NOMO-1 treated with DMSO at 0.1 percent for 48 hours (cell line): ENCODE measurements at regions not wholly inside any gene's neighbourhood (a gene's known extent, or its start where the extent isn't known, plus 50 kb on each side); places are given as distances from the start of the nearest gene placed in this dataset.
"Not testable (repeated sequence)": the region's sequence is repeated elsewhere in the genome, so short reads cannot be mapped to it uniquely, and the experiment has no call there.

Experiments used
- DNase-seq: peaks from one replicate; lab custom pipeline; 2025; ENCODE audit not compliant: unreplicated experiment; lab: John Stamatoyannopoulos, UW

DNA sequence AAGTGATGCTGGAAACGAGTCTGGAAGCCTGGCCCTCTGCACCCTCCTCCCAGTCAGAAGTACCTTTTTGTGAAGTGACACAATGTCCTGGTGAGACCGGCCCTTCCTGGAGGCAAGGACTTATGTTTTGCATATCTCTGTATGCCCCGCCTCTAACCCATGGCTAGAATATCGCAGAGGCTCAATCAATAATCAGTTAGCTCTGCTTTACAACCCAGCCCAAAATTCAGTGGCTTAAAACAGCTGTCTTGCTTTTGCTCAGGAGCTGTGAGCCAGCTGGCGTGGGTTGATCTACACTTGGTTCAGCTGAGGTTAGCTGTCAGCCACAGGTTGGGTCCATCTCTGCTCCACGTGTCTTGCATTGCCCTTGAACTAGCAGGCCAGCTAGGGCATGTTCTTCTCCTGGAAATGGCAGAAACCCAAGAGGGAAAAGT lies 98.8 kb upstream of the METTL14 start:
- no peak for DNase-seq

DNA sequence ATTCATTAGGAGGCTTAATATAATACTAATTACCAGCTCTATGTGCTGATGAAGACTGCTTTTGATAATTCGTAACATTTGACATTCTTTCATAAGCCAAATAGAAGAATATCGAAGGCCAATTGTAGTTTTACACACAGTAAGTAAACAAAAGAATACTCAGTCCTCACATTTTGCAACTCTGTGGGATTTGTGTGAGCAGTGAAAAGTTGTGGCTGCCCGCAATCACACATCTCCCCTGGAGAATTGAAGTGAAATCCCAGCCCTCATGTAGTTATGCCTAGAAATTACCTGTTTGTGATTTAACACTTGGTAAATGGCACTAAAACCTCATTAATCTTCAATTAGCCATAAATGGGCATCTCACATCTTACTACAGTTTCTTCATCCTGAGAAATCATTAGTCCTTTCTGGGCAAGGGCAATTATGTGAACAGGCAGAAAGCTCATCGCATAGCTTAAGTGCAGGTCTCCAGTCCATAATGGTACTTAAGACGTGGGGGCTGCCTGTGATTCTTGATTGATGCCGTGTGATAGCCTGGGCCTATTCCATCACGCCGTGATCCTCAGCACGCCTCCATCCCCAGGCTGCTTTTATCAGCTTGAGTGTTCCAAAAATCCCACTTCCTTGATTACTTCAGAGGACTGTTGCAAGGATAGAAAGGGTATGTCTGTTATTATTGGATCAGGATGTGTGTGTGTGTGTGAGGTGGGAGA lies 97.9 kb upstream of the METTL14 start:
- DNase-seq = no peak

DNA sequence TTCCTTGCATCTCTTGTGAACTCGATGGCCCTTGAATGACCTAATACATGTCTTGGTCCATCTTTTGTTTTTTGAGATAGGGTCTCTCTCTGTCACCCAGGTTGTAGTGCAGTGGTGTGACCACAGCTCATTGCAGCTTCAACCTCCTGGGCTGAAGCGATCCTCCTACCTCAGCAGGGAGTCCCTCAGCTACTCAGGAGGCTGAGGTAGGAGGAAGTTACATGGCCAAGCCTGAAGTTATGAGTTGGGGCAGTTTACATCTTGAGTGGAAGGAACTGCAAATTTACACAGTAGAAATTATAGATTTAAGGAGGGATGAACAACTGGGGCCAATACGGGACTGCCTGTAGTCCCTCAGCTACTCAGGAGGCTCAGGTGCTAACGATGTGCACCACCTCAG lies 97.2 kb upstream of the METTL14 start:
- no peak for DNase-seq

DNA sequence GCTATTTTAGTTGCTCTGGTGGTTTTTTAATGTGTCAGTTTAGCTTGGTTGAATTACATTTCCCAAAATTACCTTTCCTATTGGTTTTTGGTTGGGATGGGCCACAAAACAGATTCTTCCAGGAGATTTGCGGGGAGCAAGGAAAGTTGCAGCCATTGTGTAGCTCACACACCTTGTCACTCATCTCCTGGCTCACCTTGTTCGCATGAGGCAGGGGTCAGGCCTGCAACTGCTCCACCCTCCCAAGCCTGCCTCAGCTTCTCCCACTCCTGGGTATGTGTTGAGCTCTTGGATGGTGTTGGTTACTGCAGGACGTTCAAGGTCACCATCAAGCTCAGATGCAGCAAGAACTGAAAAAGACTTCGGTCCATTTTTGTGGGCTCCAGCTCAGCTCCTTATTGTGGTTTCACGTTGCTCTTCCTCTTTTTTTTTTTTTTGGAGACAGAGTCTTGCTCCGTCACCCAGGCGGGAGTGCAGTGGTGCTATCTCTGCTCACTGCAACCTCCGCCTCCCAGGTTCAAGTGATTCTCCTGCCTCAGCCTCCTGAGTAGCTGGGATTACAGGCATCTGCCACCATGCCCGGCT lies 95.6 kb upstream of the METTL14 start:
- peak; percentile 55 for DNase-seq

DNA sequence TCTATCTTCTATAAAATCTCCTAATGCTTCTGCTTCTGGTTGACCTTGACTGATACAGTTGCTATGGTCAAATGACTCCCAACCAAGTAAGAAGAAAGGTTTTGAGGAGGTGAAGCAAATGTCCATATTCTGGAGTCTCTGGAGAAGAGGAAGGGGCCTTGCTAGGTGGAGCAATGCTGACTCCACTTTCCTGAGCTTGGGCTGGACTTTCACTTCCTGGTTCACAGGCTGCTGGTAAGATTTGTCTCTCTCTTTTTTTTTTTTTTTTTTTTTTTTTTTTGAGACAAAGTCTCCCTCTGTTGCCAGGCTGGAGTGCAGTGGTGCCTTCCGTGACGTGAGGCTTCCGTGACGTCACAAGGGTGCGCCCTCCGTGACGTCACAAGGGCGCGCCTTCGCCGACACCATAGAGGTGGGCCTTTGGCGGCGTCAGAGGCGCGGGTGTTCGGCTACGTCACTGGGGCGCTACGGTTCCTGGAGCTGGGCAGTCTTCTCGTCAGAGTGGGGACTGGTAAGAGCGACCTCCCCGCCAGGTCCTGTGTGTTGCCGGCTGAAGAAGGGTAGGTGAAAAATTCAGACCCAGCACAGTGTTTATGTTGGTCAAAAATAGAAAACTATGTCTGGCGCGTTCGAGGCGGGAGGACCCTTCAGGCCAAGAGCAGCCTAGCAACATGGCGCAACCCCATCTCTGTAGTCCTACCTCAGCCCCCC lies 93.7 kb upstream of the METTL14 start:
- peak; percentile 91 for DNase-seq

DNA sequence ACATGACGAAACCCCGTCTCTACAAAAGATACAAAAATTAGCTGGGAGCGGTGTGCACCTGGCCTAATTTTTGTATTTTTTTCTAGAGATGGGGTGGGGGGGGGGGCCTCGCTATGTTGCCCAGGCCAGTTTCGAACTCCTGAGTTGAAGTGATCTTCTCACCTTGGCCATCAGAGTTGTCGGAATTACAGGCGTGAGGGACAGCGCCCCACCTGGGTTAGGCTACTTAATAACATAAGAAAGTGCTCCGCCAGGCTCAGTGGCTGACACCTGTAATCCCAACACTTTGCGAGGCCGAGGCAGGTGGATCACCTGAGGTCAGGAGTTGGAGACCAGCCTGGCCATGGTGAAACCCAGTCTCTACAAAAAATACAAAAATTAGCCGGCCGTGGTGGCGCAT lies 92.9 kb upstream of the METTL14 start:
- not testable (repeated sequence) for DNase-seq

DNA sequence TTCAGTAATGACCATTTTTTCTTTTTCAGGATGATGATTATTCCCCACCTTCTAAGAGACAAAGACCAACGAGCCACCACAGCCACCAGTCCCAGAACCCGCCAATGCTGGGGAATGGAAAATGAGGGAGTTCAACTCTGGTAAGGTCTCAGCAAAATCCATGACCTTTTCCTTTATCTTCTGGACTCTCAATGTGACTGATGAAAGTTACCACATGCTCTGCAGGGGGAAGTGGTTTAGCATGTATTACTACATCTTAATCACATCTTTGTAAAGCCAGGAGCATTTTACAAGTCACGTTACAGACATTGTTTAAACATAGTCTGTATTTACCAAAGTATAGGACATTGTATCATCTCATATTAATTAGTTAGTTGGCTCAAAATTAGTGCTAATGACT lies 89.3 kb upstream of the METTL14 start:
- DNase-seq = peak; percentile 18

DNA sequence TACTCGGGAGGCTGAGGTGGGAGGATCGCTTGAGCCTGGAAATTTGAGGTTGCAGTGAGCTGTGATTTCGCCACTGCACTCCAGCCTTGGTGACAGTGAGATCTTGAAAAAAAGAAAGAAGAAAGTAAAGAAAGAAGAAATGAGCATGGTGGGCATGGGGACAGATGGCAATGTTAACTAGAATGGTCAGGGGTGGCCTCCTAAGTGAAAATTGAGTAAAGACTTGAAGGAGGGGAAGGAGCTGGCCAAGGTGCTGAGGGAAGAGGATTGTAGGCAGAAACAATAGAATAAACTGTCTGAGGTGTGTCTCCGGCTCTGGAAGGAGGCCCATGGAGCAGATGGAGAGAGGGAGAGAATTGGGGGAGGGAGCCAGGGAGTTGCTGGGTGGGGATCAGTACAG lies 60.1 kb upstream of the METTL14 start:
- DNase-seq = not testable (repeated sequence)

DNA sequence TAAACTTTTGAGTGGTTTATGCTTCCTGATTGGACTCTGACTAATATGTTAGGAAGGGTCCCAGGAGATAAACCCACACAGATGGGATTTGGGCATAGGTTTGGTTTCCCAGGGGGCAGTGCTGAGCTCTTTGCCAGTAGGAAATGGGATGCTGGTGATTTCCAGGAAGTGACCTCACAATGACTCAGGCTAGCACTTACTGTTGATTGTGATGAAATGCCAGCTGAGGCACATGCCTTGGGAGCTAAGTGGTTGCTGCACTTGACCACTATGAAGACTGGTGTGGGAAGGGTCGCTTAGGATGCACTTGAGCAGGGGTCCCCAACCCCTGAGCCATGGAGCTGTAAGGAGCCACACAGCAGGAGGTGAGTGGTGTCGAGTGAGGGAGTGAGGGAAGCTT lies 55.5 kb upstream of the METTL14 start:
- not testable (repeated sequence) for DNase-seq

DNA sequence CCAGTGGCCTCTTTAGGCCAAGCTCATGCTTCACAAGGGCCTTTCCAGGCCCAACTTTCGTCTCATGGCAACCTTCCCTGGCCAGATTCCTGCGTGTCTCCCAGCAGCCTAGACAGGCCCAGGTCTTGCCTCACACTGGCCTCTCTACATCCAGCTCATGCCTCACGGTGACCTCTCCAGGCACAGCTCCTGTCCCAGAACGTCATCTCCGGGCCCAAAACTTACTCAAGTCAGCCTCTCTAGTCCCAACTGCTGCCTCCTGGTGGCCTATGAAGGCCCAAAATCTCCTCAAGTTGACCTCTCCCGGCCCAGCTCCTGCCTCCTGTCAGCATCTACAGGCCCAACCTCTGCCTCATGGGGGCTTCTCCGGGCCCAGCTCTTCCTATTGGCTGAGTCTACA lies 54.3 kb upstream of the METTL14 start:
- not testable (repeated sequence) for DNase-seq

DNA sequence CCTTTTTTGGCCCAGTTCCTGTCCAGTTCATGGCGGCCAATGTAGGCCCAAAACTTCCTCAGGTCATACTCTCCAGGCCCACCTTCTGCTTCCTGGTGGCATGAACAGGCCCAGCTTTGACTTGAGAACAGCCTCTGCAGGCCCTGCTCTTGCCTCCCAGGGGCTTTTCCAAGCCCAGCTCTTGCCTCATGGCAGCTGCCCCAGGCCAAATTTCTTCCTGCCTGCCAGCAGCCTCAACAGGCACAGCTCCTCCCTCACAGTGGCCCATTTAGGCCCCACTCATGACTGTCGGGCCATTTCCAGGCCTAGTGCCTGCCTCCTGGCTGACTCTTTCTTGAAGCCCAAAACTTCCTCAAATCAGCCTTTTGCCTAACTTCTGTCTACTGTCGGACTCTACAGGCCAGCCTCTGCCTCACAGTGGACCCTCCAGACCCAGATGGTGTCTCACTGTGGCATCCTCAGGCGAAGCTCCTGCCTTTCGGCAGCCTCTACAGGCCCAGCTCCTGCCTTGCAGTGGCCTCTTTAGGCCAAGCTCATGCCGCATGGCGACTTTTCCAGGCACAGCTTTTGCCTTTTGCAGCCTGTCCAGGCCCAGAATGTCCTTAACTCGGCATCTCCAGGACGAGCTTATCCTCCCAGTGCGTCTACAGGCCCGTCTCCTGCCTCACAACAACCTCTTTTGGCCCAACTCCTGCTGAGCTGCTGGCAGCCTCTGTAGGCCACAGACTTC lies 53.7 kb upstream of the METTL14 start:
- not testable (repeated sequence) for DNase-seq

DNA sequence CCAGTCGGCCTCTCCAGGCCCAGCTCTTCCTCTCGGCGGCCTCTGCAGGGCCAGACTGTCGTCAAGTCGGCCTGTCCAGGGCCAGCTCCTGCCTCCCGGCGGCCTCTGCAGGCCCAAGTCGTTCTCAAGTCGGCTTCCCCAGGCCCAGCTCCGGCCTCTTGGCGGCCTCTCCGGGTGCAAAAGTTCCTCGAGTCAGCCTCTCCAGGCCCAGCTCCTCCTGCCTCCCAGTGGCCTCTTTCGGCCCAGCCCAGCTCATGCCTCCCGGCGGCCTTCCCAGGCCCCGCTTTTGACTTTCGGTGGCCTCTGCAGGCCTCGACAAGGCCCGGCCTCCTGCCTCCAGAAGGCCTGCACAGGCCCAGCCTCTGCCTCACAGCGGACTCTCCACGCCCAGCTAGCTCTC lies 51.7 kb upstream of the METTL14 start:
- DNase-seq = not testable (repeated sequence)

DNA sequence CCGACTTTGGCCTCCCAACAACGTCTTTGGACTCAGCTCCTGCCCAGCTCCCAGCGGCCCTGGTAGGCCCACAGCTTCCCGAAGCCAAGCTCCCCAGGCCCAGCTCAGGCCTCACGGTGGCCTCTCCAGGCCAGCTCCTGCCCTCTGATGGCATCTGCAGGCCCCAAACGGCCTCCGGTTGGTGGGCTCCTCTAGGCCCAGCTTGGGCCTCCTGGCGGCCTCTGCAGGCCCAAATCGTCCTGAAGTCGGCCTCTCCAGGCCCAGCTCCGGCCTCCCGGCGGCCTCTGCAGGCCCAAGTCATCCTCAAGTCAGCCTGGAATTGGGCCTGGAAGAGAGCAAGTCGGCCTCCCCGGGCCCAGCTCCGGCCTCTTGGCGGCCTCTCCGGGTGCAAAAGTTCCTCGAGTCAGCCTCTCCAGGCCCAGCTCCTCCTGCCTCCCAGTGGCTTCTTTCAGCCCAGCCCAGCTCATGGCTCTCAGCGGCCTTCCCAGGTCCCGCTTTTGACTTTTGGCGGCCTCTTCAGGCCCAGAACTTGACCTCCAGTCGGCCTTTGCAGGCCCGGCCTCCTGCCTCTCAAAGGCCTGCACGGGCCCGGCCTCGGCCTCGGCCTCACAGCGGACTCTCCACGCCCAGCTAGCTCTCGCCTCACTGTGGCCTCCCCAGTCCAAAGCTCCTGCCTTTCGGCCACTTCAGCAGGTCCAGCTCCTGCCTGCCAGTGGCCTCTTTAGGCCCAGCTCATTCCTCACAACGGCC lies 50.9 kb upstream of the METTL14 start:
- DNase-seq = not testable (repeated sequence)
